Endothelial cell of umbilical vein (primary cell): ENCODE measurements at regions not wholly inside any gene's neighbourhood (a gene's known extent, or its start where the extent isn't known, plus 50 kb on each side); places are given as distances from the start of the nearest gene placed in this dataset.

ENCODE experiments used
- CTCF ChIP-seq, 2 donors: IDR thresholded peaks; 1 replicate in 1 of 2; 2 replicates in 1 of 2; pipeline ENCODE4 v1.5.1; 2011; ENCODE audit warnings: low read length in 2 of 2, mild to moderate bottlenecking in 2 of 2, moderate library complexity in 2 of 2, control low read depth in 1 of 2, inconsistent platforms in 1 of 2, low read depth in 1 of 2; ENCODE audit not compliant: insufficient read depth in 1 of 2; ENCODE audit errors: extremely low read depth in 1 of 2
- JUN ChIP-seq: IDR thresholded peaks from 2 replicates; pipeline ENCODE4 v1.6.1; 2011; ENCODE audit warnings: borderline replicate concordance, low read depth; ENCODE audit not compliant: insufficient read length, insufficient read depth
- MYC ChIP-seq: IDR thresholded peaks from one replicate; pipeline ENCODE4 v1.6.1; 2011; ENCODE audit warnings: mild to moderate bottlenecking, low read depth, low read length
- POLR2AphosphoS5 ChIP-seq: IDR thresholded peaks from 2 replicates; pipeline ENCODE4 v1.6.1; 2012; ENCODE audit warnings: low read depth, mild to moderate bottlenecking, control low read depth, low read length, moderate library complexity; ENCODE audit not compliant: insufficient read depth

DNA sequence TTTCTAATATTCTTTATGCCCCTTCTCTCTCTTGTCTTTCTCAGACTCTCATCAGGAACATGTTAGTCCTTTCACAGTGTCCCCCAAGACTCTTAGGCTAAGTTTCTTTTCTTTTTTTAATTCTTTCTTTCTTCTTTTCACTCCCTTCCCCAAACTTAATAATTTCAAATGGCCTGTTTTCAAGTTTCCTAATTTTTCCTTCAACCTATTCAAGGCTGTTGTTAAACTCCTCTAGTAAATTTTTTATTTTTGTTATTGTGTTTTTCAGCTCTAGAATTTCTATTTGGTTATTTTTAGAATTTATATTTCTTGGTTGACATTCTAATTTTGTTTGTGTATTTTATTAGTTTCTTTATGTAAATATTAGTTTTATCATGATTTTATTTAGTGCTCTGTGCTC, 236.6 kb upstream of the GYPC start:
- TF ChIP-seq CTCF (IDR thresholded peaks at IDR 0.05; ENCODE audit: extremely low read depth in 1 of 2, insufficient read depth in 1 of 2, low read depth in 1 of 2, low read length in 2 of 2) (no peak), POLR2AphosphoS5 (no peak), JUN (no peak), MYC (no peak)
